ENCODE measurements at regions not wholly inside any gene's neighbourhood (a gene's known extent, or its start where the extent isn't known, plus 50 kb on each side); places are given as distances from the start of the nearest gene placed in this dataset.

- no peaks in the 10 kb centered on the region for H3K4me1 ChIP-seq
- TF ChIP-seq, protein P1, sequence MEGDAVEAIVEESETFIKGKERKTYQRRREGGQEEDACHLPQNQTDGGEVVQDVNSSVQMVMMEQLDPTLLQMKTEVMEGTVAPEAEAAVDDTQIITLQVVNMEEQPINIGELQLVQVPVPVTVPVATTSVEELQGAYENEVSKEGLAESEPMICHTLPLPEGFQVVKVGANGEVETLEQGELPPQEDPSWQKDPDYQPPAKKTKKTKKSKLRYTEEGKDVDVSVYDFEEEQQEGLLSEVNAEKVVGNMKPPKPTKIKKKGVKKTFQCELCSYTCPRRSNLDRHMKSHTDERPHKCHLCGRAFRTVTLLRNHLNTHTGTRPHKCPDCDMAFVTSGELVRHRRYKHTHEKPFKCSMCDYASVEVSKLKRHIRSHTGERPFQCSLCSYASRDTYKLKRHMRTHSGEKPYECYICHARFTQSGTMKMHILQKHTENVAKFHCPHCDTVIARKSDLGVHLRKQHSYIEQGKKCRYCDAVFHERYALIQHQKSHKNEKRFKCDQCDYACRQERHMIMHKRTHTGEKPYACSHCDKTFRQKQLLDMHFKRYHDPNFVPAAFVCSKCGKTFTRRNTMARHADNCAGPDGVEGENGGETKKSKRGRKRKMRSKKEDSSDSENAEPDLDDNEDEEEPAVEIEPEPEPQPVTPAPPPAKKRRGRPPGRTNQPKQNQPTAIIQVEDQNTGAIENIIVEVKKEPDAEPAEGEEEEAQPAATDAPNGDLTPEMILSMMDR (IDR thresholded peaks at IDR 0.05), result no peak
- intact Hi-C loops (cut with DNase I), result no loop called here
These were observed 74.2 kb upstream of the L3MBTL4 start for GRCh38 chr18:6488956-6489355.

DNA sequence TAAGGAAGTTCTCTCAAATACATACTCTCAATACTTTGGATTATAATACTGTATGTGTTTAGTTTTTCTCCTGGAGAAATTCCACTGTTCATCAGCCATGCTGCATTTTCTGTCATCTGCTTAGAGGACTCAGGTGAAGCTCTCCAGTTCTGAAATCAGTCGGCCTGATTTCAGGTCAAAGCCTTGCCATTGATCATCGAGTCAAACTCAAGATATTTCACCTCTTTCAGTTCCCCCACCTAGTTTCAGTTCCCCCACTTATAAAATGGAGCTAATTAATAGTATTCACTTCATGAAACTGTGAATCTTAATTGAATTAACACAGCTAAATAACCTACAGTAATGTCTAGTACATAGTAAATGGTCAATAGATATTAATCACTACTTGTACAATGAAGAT, 75.3 kb upstream of the L3MBTL4 start:
- intact Hi-C loops (cut with DNase I), result no loop called here
- DNase-seq, result no peak
- TF ChIP-seq, protein P1 (IDR thresholded peaks at IDR 0.05), result no peak

More at GRCh38 chr18:6488956-6489355, 74.2 kb upstream of the L3MBTL4 start:
- Histone ChIP-seq H3K9me3 (no peaks in the 10 kb centered on the region), H3K36me3 (no peaks in the 10 kb centered on the region), H3K27ac (no peak overlapping the region), H3K27me3 (no peaks in the 10 kb centered on the region), H3K4me3 (no peak overlapping the region)
- ATAC-seq (no peak), DNase-seq (no peak)

GRCh38 chr18:6493194-6493593, 78.5 kb upstream of the L3MBTL4 start:
- Histone ChIP-seq H3K27me3 (no peaks in the 10 kb centered on the region), H3K4me3 (no peak overlapping the region), H3K4me1 (no peaks in the 10 kb centered on the region), H3K9me3 (no peaks in the 10 kb centered on the region), H3K36me3 (no peaks in the 10 kb centered on the region), H3K27ac (no peak overlapping the region)
- DNase-seq, result no peak
- intact Hi-C loops (cut with DNase I), result no loop called here
- ATAC-seq, result no peak
- TF ChIP-seq, protein P1 (IDR thresholded peaks at IDR 0.05), result no peak

More for the DNA sequence above, 75.3 kb upstream of the L3MBTL4 start:
- Histone ChIP-seq H3K4me1 (no peaks in the 10 kb centered on the region), H3K27me3 (no peaks in the 10 kb centered on the region), H3K36me3 (no peaks in the 10 kb centered on the region), H3K9me3 (no peaks in the 10 kb centered on the region), H3K4me3 (no peak overlapping the region), H3K27ac (no peak overlapping the region)
- no peak for ATAC-seq

GRCh38 chr18:6495536-6495935, 80.8 kb upstream of the L3MBTL4 start:
- H3K4me3 ChIP-seq, result no peak overlapping the region
- no peaks in the 10 kb centered on the region for H3K9me3 ChIP-seq
- H3K4me1 ChIP-seq, result no peaks in the 10 kb centered on the region
- intact Hi-C loops (cut with DNase I), result no loop called here
- ATAC-seq (no peak), DNase-seq (no peak)
- H3K27me3 ChIP-seq, result no peaks in the 10 kb centered on the region
- H3K27ac ChIP-seq, result no peak overlapping the region
- TF ChIP-seq, protein P1 (IDR thresholded peaks at IDR 0.05), result no peak
- H3K36me3 ChIP-seq, result no peaks in the 10 kb centered on the region

DNA sequence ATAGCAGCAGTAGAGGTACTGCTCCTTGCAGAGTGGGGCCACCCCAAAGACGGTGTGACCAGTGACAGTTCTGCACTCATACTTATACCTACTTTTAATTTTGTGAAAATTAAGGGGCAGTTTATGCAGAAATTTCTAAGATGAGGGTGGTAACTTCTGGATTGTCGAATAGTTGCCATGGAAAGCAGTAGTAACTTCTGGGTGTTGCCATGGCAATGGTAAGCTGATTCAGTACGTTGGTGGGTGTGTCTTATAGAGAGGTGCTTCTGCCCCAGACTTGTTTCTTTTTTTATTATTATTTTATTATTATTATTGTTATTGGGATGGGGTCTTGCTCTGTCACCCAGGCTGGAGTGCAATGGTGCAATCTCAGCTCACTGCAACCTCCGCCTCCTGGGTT, 82.8 kb upstream of the L3MBTL4 start:
- TF ChIP-seq, protein P1 (IDR thresholded peaks at IDR 0.05), result no peak
- ATAC-seq, result no peak
- intact Hi-C loops (cut with DNase I), result no loop called here

DNA sequence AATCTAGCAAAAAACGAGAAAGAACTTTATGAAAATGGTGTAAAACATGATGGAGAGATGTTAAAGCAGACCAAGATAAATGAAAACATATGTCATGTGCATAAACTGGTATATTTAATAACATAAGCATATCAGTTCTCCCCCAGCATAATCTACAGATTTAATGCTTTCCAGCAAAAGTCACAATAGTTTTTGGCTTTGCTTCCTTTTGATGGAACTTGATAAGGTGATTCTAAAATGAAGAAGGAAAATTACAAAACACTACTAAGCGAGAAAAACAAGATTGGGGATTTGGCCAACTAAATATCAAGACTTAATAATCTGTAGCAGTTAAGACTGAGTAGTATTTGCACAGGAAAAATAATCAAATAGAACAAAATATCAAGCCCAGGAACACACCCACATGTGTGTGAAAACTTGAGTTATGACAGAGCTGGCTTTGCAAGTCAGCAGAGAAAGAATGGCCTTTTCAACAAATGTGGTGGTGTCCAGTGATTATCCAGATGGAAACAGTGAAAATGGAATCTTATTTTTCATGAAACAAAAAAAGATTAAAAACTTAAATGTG, 83.7 kb upstream of the L3MBTL4 start:
- ATAC-seq (no peak), DNase-seq (no peak)
- H3K36me3 ChIP-seq, result no peaks in the 10 kb centered on the region
- H3K27me3 ChIP-seq, result no peaks in the 10 kb centered on the region
- intact Hi-C loops (cut with DNase I), result no loop called here
- H3K4me3 ChIP-seq, result no peak overlapping the region
- no peaks in the 10 kb centered on the region for H3K4me1 ChIP-seq
- H3K9me3 ChIP-seq, result no peaks in the 10 kb centered on the region
- no peak overlapping the region for H3K27ac ChIP-seq
- TF ChIP-seq, protein P1 (IDR thresholded peaks at IDR 0.05), result no peak

More for the DNA sequence above, 82.8 kb upstream of the L3MBTL4 start:
- Histone ChIP-seq H3K9me3 (no peaks in the 10 kb centered on the region), H3K36me3 (no peaks in the 10 kb centered on the region), H3K27me3 (no peaks in the 10 kb centered on the region), H3K4me1 (no peaks in the 10 kb centered on the region), H3K4me3 (no peak overlapping the region), H3K27ac (no peak overlapping the region)
- DNase-seq, result no peak
